OCI-LY7 (cell line): ENCODE measurements at regions not wholly inside any gene's neighbourhood (a gene's known extent, or its start where the extent isn't known, plus 50 kb on each side); places are given as distances from the start of the nearest gene placed in this dataset.

Experiments used
- BruUV-seq: library from RNA; stranded (reverse); fragments of 400-500 nt; replicated peaks from 2 replicates; lab custom pipeline; 2021; lab: Mats Ljungman, UMichigan
- CTCF ChIA-PET: fragments of 300-600 bp; sonication (Branson Sonifier 250); formaldehyde crosslinking; loops from one replicate; lab custom pipeline; 2022; ENCODE audit warnings: antibody characterized with exemption; ENCODE audit not compliant: unreplicated experiment; lab: Charles Lee
- POLR2A ChIA-PET: fragments of 300-600 bp; sonication (Branson Sonifier 250); formaldehyde crosslinking; loops from one replicate; lab custom pipeline; 2022; ENCODE audit warnings: antibody characterized with exemption; lab: Charles Lee
- DNase-seq: peaks from one replicate; pipeline ENCODE4 v3.0.0-alpha.2; 2015; ENCODE audit warnings: low spot score
- H2AFZ ChIP-seq: fragments of 200-600 bp; sonication (generic), shearing (Covaris generic); 2 replicates; pipeline ENCODE4 v1.6.1; 2014; ENCODE audit warnings: mild to moderate bottlenecking, antibody characterized with exemption, low read length, moderate library complexity
- H3K27ac ChIP-seq: fragments of 200-600 bp; sonication (generic); 2 replicates; pipeline ENCODE4 v1.5.1; 2014; ENCODE audit warnings: mixed run types, low read depth, mild to moderate bottlenecking, moderate library complexity, low read length, inconsistent platforms; ENCODE audit not compliant: poor library complexity, severe bottlenecking
- H3K36me3 ChIP-seq: fragments of 200-600 bp; sonication (generic); 2 replicates; pipeline ENCODE4 v1.6.1; 2014; ENCODE audit warnings: mild to moderate bottlenecking, antibody characterized with exemption, low read length, moderate library complexity, mixed read lengths; ENCODE audit not compliant: insufficient read depth
- H3K4me1 ChIP-seq: fragments of 200-600 bp; sonication (generic); 2 replicates; pipeline ENCODE4 v1.5.1; 2014; ENCODE audit warnings: mild to moderate bottlenecking, low read length; ENCODE audit not compliant: insufficient read depth, poor library complexity, severe bottlenecking
- H3K4me2 ChIP-seq: fragments of 200-600 bp; sonication (generic); 2 replicates; pipeline ENCODE4 v1.6.1; 2014; ENCODE audit warnings: mild to moderate bottlenecking, low read length
- H3K4me3 ChIP-seq: fragments of 200-600 bp; sonication (generic); 2 replicates; pipeline ENCODE4 v1.5.1; 2014; ENCODE audit warnings: mild to moderate bottlenecking, low read depth, low read length; ENCODE audit not compliant: poor library complexity, severe bottlenecking
- H3K79me2 ChIP-seq: fragments of 200-600 bp; sonication (generic); 2 replicates; pipeline ENCODE4 v1.6.1; 2016; ENCODE audit warnings: low read depth, mild to moderate bottlenecking, low read length, moderate library complexity, mixed read lengths; ENCODE audit not compliant: insufficient read depth
- H3K9me2 ChIP-seq: fragments of 200-600 bp; sonication (generic); 2 replicates; pipeline ENCODE4 v1.6.1; 2016; ENCODE audit warnings: mild to moderate bottlenecking, low read length, mixed read lengths; ENCODE audit not compliant: insufficient read depth
- H3K9me3 ChIP-seq: fragments of 200-600 bp; sonication (generic); 2 replicates; pipeline ENCODE4 v1.6.1; 2014; ENCODE audit warnings: mild to moderate bottlenecking, mixed run types, low read length, mixed read lengths
- H4K20me1 ChIP-seq: fragments of 200-600 bp; sonication (generic); 2 replicates; pipeline ENCODE4 v1.6.1; 2014; ENCODE audit warnings: mild to moderate bottlenecking, antibody characterized with exemption, low read length, moderate library complexity, mixed read lengths; ENCODE audit not compliant: insufficient read depth
- CTCF ChIP-seq: fragments of 200-600 bp; sonication (generic); conservative IDR thresholded peaks from 2 replicates; pipeline ENCODE4 v1.5.1; 2014; ENCODE audit warnings: mild to moderate bottlenecking, antibody characterized with exemption, low read length, moderate library complexity, mixed read lengths
- EZH2phosphoT487 ChIP-seq: fragments of 200-600 bp; sonication (generic); IDR thresholded peaks from 2 replicates; pipeline ENCODE4 v1.6.1; 2018; ENCODE audit warnings: low read depth, borderline replicate concordance, mild to moderate bottlenecking, mixed run types, antibody characterized with exemption, low read length, moderate library complexity, mixed read lengths
- intact Hi-C: fragments of 100-400 bp; cut with micrococcal nuclease; formaldehyde crosslinking; loops from one replicate; pipeline ENCODE4 v1.10.0; 2022; ENCODE audit not compliant: unreplicated experiment

- H3K9me2 ChIP-seq = peaks cover 3% of the 10 kb centered on the region; the same call in 1 of the 2 replicates
- intact Hi-C loops = no loop called here
- DNase-seq = no peak
- no peaks in the 10 kb centered on the region for H4K20me1 ChIP-seq
- H3K79me2 ChIP-seq = no peaks in the 10 kb centered on the region
- POLR2A ChIA-PET = no interaction called here
- H3K4me3 ChIP-seq = no peak overlapping the region
- CTCF ChIA-PET = no interaction called here
- no peak overlapping the region for H3K4me2 ChIP-seq
- H3K4me1 ChIP-seq = no peaks in the 10 kb centered on the region
- no TSS peak for BruUV-seq
- peaks cover 28% of the 10 kb centered on the region; the same call in 1 of the 2 replicates for H3K9me3 ChIP-seq
- no peak for TF ChIP-seq CTCF
- no peak for TF ChIP-seq EZH2phosphoT487
- H2AFZ ChIP-seq = no peak overlapping the region
- no peak overlapping the region for H3K27ac ChIP-seq
- no peaks in the 10 kb centered on the region for H3K36me3 ChIP-seq
These were observed 1556.8 kb upstream of the MIR17HG start for GRCh38 chr13:89790696-89791095.

GRCh38 chr13:89791971-89792630 lies 1555.4 kb upstream of the MIR17HG start:
- no peak overlapping the region for H2AFZ ChIP-seq
- TF ChIP-seq EZH2phosphoT487 = no peak
- no peak for TF ChIP-seq CTCF
- no peak overlapping the region for H3K4me2 ChIP-seq
- H3K27ac ChIP-seq = no peak overlapping the region
- H3K4me3 ChIP-seq = no peak overlapping the region
- intact Hi-C loops = no loop called here
- no peaks in the 10 kb centered on the region for H3K79me2 ChIP-seq
- H3K9me3 ChIP-seq = peaks cover 26% of the 10 kb centered on the region; the same call in 1 of the 2 replicates
- POLR2A ChIA-PET = interaction anchor here (0.5 to 0.7 kb wide), 4 partner anchors 528 to 1709 kb away, joined by 3 to 5 read pairs (median 3); no protein-coding TSS in a partner anchor
- peaks cover 3% of the 10 kb centered on the region; the same call in 1 of the 2 replicates for H3K9me2 ChIP-seq
- H3K36me3 ChIP-seq = no peaks in the 10 kb centered on the region
- DNase-seq = no peak
- no peaks in the 10 kb centered on the region for H4K20me1 ChIP-seq
- no peaks in the 10 kb centered on the region for H3K4me1 ChIP-seq
- CTCF ChIA-PET = no interaction called here
- no TSS peak for BruUV-seq

- no peaks in the 10 kb centered on the region for H3K79me2 ChIP-seq
- TF ChIP-seq EZH2phosphoT487 (no peak), CTCF (no peak)
- no peak overlapping the region for H3K4me2 ChIP-seq
- ChIA-PET POLR2A (interaction anchor here (1.0 kb wide), 1 partner anchor 14 kb away, joined by 3 read pairs; no protein-coding TSS in a partner anchor), CTCF (no interaction called here)
- H3K4me3 ChIP-seq = no peak overlapping the region
- H2AFZ ChIP-seq = no peak overlapping the region
- H3K9me3 ChIP-seq = peaks cover 34% of the 10 kb centered on the region
- intact Hi-C loops = no loop called here
- H3K4me1 ChIP-seq = no peaks in the 10 kb centered on the region
- no peak overlapping the region for H3K27ac ChIP-seq
- no peaks in the 10 kb centered on the region for H4K20me1 ChIP-seq
- H3K9me2 ChIP-seq = no peaks in the 10 kb centered on the region
- BruUV-seq = no TSS peak
- no peaks in the 10 kb centered on the region for H3K36me3 ChIP-seq
- no peak for DNase-seq
These were observed 1551.3 kb upstream of the MIR17HG start for GRCh38 chr13:89796196-89796595.
